Activated CD8-positive, alpha-beta memory T cell treated with anti-CD3 and anti-CD28 coated beads for 48 hours (primary cell): ENCODE measurements at regions not wholly inside any gene's neighbourhood (a gene's known extent, or its start where the extent isn't known, plus 50 kb on each side); places are given as distances from the start of the nearest gene placed in this dataset.

Experiments used
- DNase-seq, 3 experiments: peaks; one replicate each; pipeline ENCODE4 v3.0.0-alpha.2; 2020; ENCODE audit warnings: low read depth in 2 of 3, low spot score in 2 of 3

- no peak for DNase-seq
These were observed 399.0 kb upstream of the ARRDC4 start for GRCh38 chr15:97561529-97561928.

GRCh38 chr15:97563516-97563915 is 397.0 kb upstream of the ARRDC4 start:
- DNase-seq: no peak

GRCh38 chr15:97566961-97567360 is 393.5 kb upstream of the ARRDC4 start:
- DNase-seq: no peak

GRCh38 chr15:97567411-97567810 is 393.1 kb upstream of the ARRDC4 start:
- DNase-seq: no peak

- DNase-seq: no peak
These were observed 383.4 kb upstream of the ARRDC4 start for GRCh38 chr15:97576929-97577645.

GRCh38 chr15:97585408-97585807 is 375.1 kb upstream of the ARRDC4 start:
- no peak for DNase-seq

GRCh38 chr15:97592778-97593177 is 367.7 kb upstream of the ARRDC4 start:
- no peak for DNase-seq

- no peak for DNase-seq
These were observed 362.7 kb upstream of the ARRDC4 start for GRCh38 chr15:97597801-97598200.

- no peak for DNase-seq
These were observed 362.1 kb upstream of the ARRDC4 start for GRCh38 chr15:97598353-97598798.

GRCh38 chr15:97600190-97600589 is 360.3 kb upstream of the ARRDC4 start:
- no peak for DNase-seq

GRCh38 chr15:97604677-97605076 is 355.8 kb upstream of the ARRDC4 start:
- no peak for DNase-seq

GRCh38 chr15:97615114-97615513 is 345.4 kb upstream of the ARRDC4 start:
- DNase-seq: no peak

GRCh38 chr15:97623091-97623661 is 337.3 kb upstream of the ARRDC4 start:
- no peak for DNase-seq

- DNase-seq: no peak
These were observed 332.9 kb upstream of the ARRDC4 start for GRCh38 chr15:97627634-97628033.

- DNase-seq: no peak
These were observed 314.7 kb upstream of the ARRDC4 start for GRCh38 chr15:97645758-97646157.

GRCh38 chr15:97648728-97649127 is 311.8 kb upstream of the ARRDC4 start:
- DNase-seq: no peak

- no peak for DNase-seq
These were observed 308.5 kb upstream of the ARRDC4 start for GRCh38 chr15:97652041-97652440.

- no peak for DNase-seq
These were observed 307.8 kb upstream of the ARRDC4 start for GRCh38 chr15:97652700-97653167.

GRCh38 chr15:97653896-97654295 is 306.6 kb upstream of the ARRDC4 start:
- no peak for DNase-seq

GRCh38 chr15:97654481-97655076 is 305.9 kb upstream of the ARRDC4 start:
- DNase-seq: no peak

GRCh38 chr15:97661796-97662195 is 298.7 kb upstream of the ARRDC4 start:
- no peak for DNase-seq

GRCh38 chr15:97672586-97672985 is 287.9 kb upstream of the ARRDC4 start:
- no peak for DNase-seq
